ENCODE measurements at regions not wholly inside any gene's neighbourhood (a gene's known extent, or its start where the extent isn't known, plus 50 kb on each side); places are given as distances from the start of the nearest gene placed in this dataset.

DNA sequence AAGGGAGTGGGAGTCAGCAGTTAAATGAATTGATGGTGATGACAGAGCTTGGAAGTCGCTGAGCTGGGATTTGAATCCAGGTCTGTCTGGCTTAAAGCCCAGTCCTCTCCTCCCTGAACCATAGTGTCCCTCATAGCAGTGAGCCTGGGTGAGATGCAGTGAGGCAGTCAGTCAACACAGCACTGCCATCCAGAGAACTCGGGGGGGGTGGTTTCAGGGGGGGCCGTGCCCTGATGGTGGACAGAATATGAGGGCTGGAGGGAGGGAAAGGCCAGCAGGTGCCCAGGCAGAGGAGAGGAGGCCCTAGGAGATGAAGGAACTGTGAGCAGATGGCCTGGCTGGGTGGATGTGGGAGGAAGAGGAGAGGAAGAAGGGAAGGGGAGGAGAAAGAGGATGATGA, 405.6 kb downstream of the PTPRU start:
- no peak for DNase-seq

DNA sequence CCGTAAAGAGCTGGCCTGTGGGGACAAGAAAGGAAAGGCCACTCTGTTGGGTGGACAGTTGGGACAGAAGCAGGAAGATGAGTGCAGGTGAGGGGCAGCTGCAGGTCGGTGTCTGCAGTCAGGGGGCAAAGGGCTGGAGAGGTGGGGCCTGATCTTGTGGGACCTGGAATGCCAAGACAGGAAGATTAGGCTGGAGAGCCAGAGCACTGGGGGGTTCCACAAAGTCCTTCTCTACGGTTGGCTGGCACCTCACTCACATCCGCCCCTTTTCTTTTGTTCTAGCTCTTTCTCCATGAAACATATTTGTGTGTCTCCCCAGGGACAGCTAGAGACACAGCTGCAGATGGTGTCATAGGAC, 404.1 kb downstream of the PTPRU start:
- DNase-seq = no peak

DNA sequence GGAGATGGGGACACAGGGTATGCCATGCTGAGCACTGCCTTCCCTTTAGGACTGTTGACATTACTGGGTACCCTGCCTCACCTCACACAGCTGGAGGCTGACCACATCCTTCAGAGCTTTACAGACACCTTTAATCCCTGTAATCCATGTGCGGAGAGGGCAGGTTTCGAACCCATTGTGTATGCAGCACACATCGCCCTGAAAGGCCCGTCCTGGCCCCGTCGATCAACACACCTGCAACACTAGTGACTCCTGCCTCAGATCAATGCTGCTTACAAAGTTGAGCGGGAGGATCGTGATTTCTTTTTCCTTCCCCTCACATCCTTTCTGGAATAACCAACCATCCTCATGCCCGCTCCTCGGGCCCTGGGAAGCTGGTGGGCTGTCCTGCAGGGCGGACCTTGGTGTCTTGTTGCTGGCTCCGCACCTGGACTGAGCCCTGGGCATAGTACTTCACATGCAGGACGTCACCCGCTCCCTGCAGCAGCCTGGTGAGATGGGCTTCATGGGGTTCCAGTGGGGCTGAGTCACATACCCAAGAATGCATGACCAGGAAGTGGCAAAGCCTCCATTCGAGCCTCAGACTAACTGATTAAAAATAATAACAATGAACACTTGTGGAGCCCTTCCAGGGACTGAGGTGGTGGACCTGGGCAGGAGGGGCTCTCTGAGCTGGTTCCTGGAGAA, 403.6 kb downstream of the PTPRU start:
- DNase-seq = no peak

DNA sequence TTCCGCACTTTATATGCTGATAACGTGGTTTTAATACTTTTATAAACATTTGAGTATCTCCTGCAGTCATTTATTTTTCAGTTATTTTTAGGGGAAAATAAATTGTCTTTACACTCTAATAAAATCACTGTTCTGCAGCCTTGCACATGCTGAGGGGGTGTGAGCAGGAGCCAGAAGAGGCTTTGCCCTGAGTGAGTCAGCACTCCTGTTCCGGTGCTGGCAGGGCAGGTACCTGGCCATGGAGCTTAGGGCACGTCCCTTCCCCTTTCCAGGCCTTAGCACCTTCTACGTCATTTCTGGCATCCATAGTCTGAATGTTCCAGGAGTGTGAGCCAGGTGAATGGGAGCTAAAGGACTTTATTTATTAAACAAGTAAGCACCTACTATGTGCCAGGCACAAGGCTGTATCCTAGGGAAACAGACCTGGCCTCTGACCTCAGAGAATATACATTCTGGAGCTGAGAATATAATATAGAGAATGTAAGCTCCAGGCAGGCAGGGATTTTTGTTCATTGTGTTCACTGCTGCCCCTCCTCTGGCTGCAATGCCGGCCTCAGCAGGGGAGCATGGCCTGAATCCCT, 402.9 kb downstream of the PTPRU start:
- DNase-seq = no peak

DNA sequence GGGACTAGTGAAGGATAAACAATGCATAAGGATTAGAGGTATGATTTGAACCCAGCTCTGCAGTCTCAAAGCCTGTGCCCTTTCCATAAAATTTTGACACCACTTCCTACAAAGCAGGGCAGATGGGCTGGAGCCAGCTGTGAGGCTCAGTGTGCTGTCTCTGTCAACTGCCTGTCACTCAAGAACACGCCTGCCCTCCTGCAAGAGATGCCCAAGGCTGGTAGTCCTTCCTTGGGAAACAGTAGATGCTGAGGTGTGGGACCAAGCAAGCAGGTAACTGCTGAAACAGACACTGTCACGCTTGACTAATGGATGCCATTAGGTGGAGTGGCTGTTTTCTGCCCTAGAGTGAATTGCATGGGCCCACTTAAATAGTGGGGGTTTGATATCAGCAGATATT, 402.0 kb downstream of the PTPRU start:
- DNase-seq = peak in 1 of 3 experiments; percentile 12

DNA sequence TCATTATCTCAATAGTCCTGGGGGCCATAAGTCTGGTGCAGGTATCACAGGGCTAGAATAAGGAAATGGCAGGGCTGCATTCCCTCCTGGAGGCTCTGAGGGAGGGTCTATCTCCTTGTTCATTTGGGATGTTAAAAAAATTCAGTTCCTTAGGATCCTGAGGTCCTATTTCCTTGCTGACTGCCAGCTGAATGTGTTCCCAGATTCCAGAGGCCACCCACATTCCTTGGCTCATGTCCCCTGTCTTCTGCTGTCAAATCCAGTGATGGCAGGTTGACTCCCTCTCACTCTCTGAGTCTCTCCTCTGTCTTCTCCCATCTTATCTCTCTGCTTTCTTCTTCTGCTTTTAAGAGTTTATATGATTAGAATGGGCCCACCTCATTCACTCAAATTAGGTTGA, 400.6 kb downstream of the PTPRU start:
- no peak for DNase-seq

DNA sequence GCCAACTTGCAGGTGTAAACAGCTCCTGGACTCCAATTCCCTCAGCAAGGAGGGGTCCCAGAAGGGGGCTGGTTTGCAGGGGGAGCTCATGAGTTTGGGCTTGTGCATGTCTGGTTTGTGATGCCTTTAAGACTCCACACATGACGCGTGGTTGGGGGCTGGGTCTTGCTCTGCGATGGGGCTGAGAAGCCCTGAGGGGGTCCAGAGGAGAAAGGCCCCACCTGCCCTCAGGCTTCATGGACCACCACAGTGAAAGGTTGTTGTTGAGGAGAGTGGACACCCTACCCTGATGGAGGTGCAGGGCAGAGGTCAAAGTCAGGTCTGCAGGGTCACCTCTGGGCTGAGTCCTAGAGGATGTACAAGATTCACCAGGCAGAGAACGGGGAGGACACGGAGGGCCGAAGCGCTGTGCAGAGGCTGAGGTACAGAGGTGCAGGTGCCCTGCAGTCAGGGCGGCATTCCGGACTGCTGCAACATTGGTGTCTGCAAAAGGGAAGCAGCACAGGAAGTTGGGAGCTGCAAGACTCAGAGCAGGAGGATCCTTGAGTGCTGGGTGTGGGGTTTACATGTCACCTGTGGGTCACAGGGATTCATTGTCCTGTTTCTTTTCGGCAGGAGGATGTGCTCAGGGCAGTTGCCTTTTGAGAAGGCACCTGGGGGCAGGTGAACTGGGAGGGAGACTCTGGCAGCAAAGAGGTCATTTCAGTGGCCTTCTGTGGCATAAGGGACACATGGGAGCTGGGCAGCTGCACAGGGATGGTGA, 399.4 kb downstream of the PTPRU start:
- DNase-seq = no peak

DNA sequence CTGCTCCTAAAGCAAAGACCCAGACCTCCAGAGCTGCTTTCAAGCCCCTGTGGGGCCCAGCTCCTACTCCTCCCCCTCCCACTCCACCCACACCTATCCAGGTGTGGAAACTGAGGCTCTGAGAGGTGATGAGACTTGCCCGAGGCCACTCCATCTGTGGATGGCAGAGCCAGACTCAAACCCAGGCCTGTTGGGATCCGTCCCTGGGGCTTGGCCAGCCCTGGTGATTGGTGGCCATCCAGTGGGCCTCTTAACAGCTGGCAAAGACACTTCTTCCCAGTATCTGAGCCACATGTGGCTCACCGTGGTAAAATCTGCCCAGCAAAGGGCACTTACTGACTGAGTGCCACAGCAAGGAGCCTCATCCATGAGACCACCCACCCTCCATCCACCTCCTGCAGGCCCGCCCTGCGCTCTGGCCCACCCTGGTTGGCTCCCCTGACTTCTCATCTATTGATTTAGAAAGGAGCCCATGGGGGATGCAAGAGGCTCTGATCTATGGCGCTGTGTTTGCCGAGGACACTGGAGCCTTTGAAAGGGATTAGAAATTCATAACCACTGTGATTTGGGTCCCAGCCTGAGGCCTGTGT, 398.5 kb downstream of the PTPRU start:
- DNase-seq = no peak

DNA sequence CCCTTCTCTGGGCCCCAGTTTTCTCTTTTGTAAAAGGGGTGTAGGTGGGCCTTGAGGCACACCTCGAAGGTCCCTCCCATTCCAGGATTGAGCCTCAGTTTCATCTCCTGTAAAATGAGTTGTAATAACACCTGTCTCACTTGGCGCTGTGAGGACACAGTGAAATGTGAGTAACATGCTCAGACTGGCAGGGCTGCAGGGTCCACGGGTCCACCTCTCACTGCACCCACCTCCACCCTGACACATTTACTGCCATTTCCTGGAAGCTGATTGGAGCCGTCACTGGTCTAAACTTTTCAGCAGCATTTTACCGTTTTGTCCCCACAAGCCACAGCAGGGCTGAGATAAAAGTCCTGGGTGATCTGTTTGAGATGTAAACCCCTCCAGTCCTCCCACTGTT, 398.0 kb downstream of the PTPRU start:
- DNase-seq = no peak

DNA sequence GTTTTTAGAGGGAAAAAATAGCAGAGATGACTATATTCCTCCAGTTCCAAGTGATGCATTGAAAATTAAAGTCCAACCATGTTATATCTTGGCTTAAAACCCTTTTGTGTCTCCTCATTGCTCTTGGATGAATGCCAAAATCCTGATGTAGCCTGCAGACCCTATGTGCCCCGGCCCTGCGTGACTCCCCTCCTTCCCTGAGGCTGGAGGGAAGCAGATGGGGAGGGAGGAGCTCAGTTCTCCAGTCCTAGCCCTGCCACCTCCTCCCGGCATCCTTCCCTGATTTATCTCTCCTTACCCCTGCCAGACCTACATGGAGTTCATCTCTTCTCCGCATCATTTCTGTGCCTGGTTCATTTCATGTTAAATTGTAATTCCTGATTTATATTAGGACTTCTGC, 397.4 kb downstream of the PTPRU start:
- DNase-seq = peak in 2 of 3 experiments; percentile 15 to 59

DNA sequence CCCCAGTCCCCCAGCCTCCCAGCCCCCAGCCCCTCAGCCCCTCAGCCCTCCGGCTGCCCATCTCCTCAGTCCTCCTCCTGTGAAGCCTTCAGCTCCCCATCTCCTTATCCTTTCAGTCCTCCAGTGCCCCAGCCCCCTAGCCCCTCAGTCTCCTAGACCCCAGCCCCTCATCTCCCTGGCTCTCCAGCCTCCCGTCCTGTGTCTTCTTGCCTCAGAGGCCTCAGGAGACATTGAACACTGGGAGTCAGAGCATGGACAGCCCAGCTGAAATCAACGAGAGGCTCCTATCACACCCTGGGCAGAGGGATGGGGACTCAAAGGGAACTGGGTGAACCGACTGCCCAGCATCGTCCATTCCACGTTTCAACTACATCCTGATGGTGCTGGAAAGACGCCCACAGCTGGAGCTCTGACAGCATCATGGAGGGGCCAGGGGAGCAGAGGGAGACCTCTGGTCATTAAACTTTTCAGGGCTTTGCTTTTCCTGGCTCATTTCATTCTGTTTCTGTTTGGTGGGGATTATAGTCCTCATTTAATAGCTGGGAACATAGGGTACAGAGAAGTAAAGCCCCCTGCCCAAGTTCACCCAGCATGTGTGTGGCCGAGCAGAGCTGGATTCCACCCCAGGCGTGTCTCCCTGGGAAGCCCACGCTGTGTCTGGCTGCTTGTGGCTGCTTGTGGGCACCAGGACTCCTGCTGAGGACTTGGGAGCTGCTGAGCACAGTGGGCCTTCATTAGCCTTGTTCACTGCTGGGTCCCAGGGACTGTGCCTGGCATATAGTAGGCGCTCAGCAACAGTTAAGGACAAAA, 396.7 kb downstream of the PTPRU start:
- DNase-seq = peak in 1 of 3 experiments; percentile 30

DNA sequence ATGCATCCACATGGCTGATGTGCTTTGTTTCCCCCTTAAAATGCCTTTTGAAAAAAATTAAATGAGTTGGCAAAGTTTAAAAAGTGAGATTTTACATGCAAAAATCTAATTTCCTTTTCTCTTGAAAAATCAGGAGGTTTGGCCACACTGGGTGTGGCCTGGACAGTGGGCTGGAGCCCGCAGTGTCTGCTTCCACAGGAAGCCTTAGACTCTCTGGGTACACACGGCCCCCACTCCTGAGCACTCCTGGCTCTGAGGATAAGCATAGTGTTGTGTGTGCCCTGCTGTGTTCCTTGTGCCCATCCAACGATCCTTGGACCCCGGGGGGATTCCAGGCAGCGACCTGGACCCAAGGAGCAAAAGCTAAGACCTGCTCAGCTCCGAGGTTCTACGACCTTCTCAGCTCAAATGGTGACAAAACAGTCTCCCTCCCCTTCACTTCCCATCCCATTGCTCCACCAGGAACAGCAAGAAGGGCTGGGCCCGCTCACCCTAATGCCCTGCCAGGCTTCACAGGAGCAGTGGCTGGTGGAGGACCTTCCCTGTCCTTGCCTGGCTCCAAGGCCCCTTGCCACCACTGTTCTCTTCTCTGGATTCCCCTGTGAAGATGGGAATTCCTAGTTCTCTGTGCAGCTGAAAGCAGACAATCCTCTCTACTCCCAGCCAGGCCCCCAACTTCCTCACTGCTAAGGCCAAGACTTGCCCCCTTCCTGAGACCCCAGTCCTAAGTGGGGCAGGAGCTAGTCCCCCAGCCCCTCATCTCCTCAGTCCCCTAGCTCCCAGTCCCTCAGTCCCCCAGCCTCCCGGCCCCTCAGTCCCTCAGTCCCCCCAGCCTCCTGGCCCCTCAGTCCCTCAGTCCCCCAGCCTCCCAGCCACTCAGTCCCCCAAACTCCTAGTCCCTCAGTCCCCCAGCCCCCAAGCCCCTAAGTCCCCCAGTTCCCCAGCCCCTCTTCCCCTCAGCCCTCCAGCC, 395.8 kb downstream of the PTPRU start:
- DNase-seq = no peak

DNA sequence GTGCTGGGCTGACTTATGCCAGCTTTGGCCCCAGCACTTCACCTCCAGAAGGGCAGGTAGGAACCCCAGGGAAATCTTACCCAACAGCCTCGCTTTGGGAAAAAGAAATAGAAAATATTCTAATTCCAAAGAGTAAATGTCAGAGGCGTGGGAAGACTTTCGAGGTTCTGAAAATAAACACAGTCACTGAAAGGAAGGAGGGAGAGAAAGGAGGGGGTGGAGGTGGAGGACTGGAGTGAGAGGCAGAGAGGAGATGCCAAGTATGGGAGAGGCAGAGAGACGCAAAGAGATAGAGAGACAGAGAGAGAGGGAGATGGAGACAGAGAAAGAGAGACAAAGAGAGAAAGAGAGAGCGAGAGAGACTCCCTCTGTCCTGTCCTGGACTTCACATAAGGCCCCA, 395.0 kb downstream of the PTPRU start:
- no peak for DNase-seq

DNA sequence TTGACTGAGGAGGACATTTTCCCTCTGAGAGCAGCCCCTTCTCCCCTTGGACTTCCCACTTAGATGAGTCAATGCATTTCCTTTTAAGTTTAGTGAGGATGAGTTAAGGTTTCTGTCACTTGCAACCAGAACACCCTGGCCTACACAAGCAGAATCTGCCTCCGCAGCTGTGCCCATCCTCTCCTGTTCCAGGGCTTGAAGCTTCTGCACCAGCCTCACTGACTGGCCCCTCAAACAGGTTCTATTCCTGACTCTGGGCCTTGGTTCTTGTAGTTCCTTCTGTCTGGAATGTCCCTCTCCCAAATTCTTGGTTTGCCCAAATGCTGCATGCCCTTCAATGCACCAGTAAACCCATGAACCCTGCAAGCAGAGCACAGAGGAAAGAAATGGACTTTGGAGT, 394.4 kb downstream of the PTPRU start:
- no peak for DNase-seq

DNA sequence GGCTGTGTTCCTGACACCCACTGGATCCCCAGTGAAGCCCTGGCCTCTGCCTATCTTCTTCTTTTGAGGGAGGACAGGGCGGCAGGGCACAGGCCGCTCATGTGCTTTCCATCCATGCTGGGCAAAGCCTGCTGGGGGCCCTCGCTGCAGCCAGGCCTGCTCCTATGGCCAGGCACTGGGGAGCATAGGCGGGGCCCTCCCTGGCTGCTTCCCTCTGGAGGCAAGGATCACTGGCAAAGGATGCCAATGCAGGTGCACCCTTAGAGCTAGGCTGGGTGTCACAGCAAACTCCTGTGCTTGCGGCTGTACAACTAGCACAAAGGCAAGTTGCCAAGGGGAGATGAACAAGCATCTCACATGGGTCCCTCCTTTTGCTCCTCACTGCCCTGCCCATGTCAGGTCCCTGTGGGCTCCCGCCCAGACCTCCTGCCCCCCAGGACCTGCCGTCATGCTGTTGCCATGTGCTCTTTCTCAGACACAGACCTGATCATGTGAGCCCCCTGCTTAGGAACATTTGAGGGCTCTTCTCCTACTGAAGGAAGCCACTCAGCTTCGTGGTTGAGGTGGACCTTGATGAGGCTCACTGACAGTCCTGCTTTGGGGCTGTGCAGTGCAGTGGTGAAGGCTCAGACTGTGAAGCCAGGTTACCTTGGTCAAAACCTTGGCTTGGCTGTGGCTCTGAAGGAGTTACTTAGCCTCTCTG, 393.6 kb downstream of the PTPRU start:
- DNase-seq = no peak

DNA sequence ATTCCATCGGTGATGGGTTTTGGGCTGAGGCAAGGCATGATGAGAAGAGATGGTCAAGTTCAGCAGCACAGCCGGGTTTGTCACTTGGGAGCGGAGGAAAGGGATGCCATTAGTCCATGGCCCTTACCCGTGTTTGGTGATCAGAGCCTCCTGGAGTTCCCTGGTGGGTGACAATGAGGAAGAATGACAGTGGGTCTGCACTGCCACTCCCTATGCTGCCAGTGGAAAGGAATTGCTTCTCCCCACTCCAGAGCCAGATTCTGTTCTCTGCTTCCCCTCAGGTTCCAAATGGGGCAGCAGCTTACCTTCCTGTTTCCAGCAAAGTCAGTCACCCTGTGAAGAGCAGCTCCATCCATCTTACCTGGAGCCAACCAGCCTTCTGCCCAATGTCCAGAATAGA, 393.1 kb downstream of the PTPRU start:
- DNase-seq = no peak

DNA sequence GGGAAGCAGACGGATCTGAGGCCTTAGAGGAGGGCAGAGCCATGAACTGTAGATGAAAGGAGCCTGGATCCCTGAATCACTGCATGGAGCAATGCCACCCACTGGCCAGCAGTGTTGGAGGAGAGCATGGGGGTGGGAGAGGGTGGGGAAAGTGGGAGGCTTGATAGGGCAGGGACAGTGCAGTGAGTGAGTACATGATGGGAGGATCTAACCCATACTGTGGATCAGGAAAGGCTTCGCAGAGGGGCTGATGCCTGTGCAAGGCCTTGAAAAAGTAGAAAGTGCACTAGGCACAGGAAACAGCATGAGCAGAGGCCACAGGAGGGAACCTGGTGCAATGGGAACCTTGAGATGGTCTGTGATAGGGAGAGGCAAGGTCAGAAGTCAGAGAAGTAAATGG, 391.9 kb downstream of the PTPRU start:
- no peak for DNase-seq

DNA sequence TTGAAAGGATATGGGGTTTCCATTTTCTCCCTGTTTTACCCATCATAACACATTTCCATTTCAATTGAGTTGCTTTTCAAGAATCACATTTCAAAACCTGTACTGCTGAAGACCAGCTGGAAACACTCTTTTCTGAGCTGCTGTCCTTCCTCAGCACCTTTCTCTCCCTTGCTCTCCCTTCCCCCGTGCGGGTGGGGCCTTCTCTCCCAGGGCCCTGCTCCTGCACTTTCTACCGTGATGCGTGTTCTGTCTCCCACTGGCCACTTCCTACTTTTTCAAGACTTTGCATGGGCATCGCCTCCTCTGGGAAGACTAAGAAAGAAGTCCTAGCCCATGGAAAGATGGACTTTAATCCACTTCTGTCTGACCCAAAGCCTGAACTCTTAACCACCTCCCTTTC, 390.4 kb downstream of the PTPRU start:
- DNase-seq = no peak

DNA sequence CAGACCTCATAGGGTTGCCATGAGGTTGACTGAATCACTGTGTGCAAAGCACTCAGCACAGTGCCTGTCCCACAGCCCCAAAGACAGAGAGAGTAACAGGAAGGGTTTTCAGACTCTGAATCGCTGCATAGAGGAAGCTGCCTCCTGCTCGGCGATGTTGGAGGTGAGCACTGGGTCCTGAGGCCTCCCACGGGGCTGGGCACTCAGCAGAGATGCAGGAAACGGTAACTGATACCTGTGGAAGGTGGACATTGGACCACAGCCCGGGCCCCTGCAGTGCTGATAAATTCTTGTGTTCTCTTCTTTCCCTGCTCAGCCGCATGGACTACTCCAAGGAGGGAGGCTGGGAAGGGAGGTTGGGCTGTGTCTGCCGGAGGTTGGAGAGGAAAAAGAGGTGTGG, 389.7 kb downstream of the PTPRU start:
- DNase-seq = no peak

DNA sequence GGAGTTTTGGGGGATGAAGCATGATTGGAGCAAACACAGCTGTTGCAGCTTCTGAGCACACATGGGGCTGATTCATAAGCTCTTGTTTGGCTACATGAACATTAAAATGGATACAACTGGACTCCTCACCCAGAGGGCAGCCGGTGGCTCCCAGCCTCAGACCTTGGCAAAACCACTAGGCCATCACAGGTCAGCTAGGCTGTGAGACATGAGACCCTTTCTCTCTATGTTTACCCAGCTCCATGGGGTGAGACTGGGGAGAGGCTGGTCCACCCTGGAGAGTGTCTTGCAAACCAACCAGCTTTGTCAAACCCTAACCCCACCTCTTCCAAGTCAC, 388.7 kb downstream of the PTPRU start:
- DNase-seq = no peak

DNA sequence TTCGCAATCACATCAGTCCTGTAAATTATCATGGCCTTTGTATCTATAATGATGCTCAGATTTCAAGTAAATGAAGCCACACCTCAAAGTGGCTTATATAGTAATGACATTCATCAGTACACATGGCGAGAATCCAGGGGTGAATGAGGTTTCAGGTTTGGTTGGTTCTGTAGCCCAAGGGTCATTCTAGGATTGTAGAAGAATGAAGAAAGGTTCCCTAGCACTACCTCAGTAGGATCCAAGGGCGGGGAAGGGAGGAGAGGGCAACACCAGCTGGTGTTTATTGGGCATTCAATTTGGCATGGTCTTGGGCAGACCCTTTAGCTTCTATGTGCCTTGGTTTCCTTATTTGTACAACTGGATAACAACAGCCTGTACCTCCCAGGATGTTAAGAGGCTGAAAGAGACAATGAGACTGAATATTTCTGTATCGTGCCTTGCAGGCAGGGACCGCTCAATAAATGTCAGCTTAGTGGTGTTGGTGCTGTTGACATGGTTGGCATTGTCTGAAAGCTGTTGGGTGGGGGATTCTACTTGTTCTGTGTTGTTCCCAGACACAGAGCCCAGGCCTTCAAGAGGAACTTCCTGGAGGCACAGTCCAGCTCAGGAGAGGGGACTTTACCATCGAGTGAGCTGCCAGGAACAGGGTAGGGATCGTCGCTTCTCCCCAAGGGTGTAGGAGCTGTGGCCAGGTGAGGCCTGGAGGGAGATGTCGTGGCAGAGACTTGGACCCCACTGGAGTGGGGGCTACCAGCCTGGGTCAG, 388.2 kb downstream of the PTPRU start:
- no peak for DNase-seq

Measured in NCI-H1417 (cell line).